ENCODE measurements at regions not wholly inside any gene's neighbourhood (a gene's known extent, or its start where the extent isn't known, plus 50 kb on each side); places are given as distances from the start of the nearest gene placed in this dataset.

GRCh38 chr1:217136895-217137205 lies 413.6 kb upstream of the ESRRG start:
- H3K27me3 ChIP-seq: peaks cover 0 to 27% of the 10 kb centered on the region in 2 donors
- DNase-seq: no peak
- no peak overlapping the region for H3K27ac ChIP-seq
- peaks cover 0 to 31% (median 0%) of the 10 kb centered on the region in 4 donors for H3K4me1 ChIP-seq
- H3K36me3 ChIP-seq: no peaks in the 10 kb centered on the region
- TF ChIP-seq POLR2A (IDR thresholded peaks at IDR 0.05): no peak
- TF ChIP-seq CTCF (IDR thresholded peaks at IDR 0.05): no peak
- peak overlapping the region in 2 of 4 donors; percentile 54 to 57 for H3K4me3 ChIP-seq
- peaks cover 0 to 5% (median 0%) of the 10 kb centered on the region in 4 donors for H3K9me3 ChIP-seq

GRCh38 chr1:217135987-217136894 lies 413.0 kb upstream of the ESRRG start:
- peak overlapping the region in 2 of 4 donors; percentile 54 to 57 for H3K4me3 ChIP-seq
- no peak overlapping the region for H3K27ac ChIP-seq
- peaks cover 0 to 31% (median 0%) of the 10 kb centered on the region in 4 donors for H3K4me1 ChIP-seq
- H3K36me3 ChIP-seq: no peaks in the 10 kb centered on the region
- peaks cover 0 to 5% (median 0%) of the 10 kb centered on the region in 4 donors for H3K9me3 ChIP-seq
- H3K27me3 ChIP-seq: peaks cover 0 to 27% of the 10 kb centered on the region in 2 donors
- peak in 1 of 6 experiments; percentile 14 for TF ChIP-seq CTCF (IDR thresholded peaks at IDR 0.05)
- no peak for TF ChIP-seq POLR2A (IDR thresholded peaks at IDR 0.05)
- DNase-seq: no peak

GRCh38 chr1:217135569-217135915 lies 412.3 kb upstream of the ESRRG start:
- Histone ChIP-seq H3K4me1 (peaks cover 0 to 31% (median 0%) of the 10 kb centered on the region in 4 donors), H3K36me3 (no peaks in the 10 kb centered on the region), H3K4me3 (peak overlapping the region in 2 of 4 donors; percentile 54 to 57), H3K27me3 (peaks cover 0 to 27% of the 10 kb centered on the region in 2 donors), H3K9me3 (peaks cover 0 to 5% (median 0%) of the 10 kb centered on the region in 4 donors), H3K27ac (no peak overlapping the region)
- no peak for DNase-seq
- TF ChIP-seq POLR2A (IDR thresholded peaks at IDR 0.05): no peak
- no peak for TF ChIP-seq CTCF (IDR thresholded peaks at IDR 0.05)

GRCh38 chr1:217134857-217135568 lies 411.8 kb upstream of the ESRRG start:
- Histone ChIP-seq H3K36me3 (no peaks in the 10 kb centered on the region), H3K4me1 (peaks cover 0 to 31% (median 0%) of the 10 kb centered on the region in 4 donors), H3K4me3 (peak overlapping the region in 2 of 4 donors; percentile 54 to 57), H3K9me3 (peaks cover 0 to 5% (median 0%) of the 10 kb centered on the region in 4 donors), H3K27me3 (peaks cover 0 to 27% of the 10 kb centered on the region in 2 donors), H3K27ac (no peak overlapping the region)
- TF ChIP-seq POLR2A (IDR thresholded peaks at IDR 0.05) (no peak), CTCF (IDR thresholded peaks at IDR 0.05) (no peak)
- DNase-seq: no peak

GRCh38 chr1:217133958-217134856 lies 411.0 kb upstream of the ESRRG start:
- no peak for DNase-seq
- H3K27ac ChIP-seq: no peak overlapping the region
- peak overlapping the region in 2 of 4 donors; percentile 54 to 57 for H3K4me3 ChIP-seq
- H3K36me3 ChIP-seq: no peaks in the 10 kb centered on the region
- peaks cover 0 to 5% (median 0%) of the 10 kb centered on the region in 4 donors for H3K9me3 ChIP-seq
- TF ChIP-seq CTCF (IDR thresholded peaks at IDR 0.05) (no peak), POLR2A (IDR thresholded peaks at IDR 0.05) (no peak)
- peaks cover 0 to 31% (median 0%) of the 10 kb centered on the region in 4 donors for H3K4me1 ChIP-seq
- peaks cover 0 to 27% of the 10 kb centered on the region in 2 donors for H3K27me3 ChIP-seq
